ENCODE measurements at regions not wholly inside any gene's neighbourhood (a gene's known extent, or its start where the extent isn't known, plus 50 kb on each side); places are given as distances from the start of the nearest gene placed in this dataset.

GRCh38 chr10:3959370-3960325 is 174.6 kb upstream of the KLF6 start:
- no peak for TF ChIP-seq POLR2A (IDR thresholded peaks at IDR 0.05; ENCODE audit: low read depth, low read length)
- TF ChIP-seq POLR2AphosphoS5 (IDR thresholded peaks at IDR 0.05; ENCODE audit: low read depth, low read length): no peak
- TF ChIP-seq TAF1 (IDR thresholded peaks at IDR 0.05; ENCODE audit: low read depth, low read length): no peak
